Activated B cell treated with CpG ODN at 0.5 μM for 24 hours (primary cell): ENCODE measurements at regions not wholly inside any gene's neighbourhood (a gene's known extent, or its start where the extent isn't known, plus 50 kb on each side); places are given as distances from the start of the nearest gene placed in this dataset.

ENCODE experiments used
- ATAC-seq: fragments of 200-7000 bp; cut with Tn5 transposase; one replicate; pipeline ENCODE4 v1.10.0; 2021; ENCODE audit warnings: low read depth, mild to moderate bottlenecking, moderate library complexity
- CTCF ChIA-PET: fragments of 350-600 bp; sonication (Branson Sonifier 250); formaldehyde crosslinking; loops from one replicate; lab custom pipeline; 2021; ENCODE audit warnings: antibody characterized with exemption; lab: Charles Lee
- POLR2A ChIA-PET: fragments of 350-600 bp; sonication (Branson Sonifier 250); formaldehyde crosslinking; loops from one replicate; lab custom pipeline; 2021; ENCODE audit warnings: antibody characterized with exemption; lab: Charles Lee
- DNase-seq: peaks from one replicate; pipeline ENCODE4 v3.0.0; 2022
- H3K27ac Mint-ChIP-seq: one replicate; pipeline ENCODE4 v1.8.0; 2020; ENCODE audit warnings: mixed read lengths
- H3K27me3 Mint-ChIP-seq: one replicate; pipeline ENCODE4 v1.8.0; 2021; ENCODE audit warnings: mixed read lengths
- H3K36me3 Mint-ChIP-seq: one replicate; pipeline ENCODE4 v1.8.0; 2021; ENCODE audit warnings: low read depth, mixed read lengths
- H3K4me1 Mint-ChIP-seq: one replicate; pipeline ENCODE4 v1.8.0; 2021; ENCODE audit warnings: mixed read lengths
- H3K4me3 Mint-ChIP-seq: one replicate; pipeline ENCODE4 v1.8.0; 2020; ENCODE audit warnings: mild to moderate bottlenecking, mixed read lengths
- H3K9me3 Mint-ChIP-seq: one replicate; pipeline ENCODE4 v1.8.0; 2020; ENCODE audit warnings: mixed read lengths
- CTCF ChIP-seq: fragments of 200-600 bp; IDR thresholded peaks from one replicate; pipeline ENCODE4 v1.8.0; 2022; ENCODE audit warnings: antibody characterized with exemption, mild to moderate bottlenecking
- intact Hi-C: fragments of 100-400 bp; cut with micrococcal nuclease; formaldehyde crosslinking; loops from one replicate; pipeline ENCODE4 v1.15.1; 2024

- H3K4me1 Mint-ChIP-seq, result no peaks in the 10 kb centered on the region
- no peak for DNase-seq
- H3K27me3 Mint-ChIP-seq, result no peaks in the 10 kb centered on the region
- H3K36me3 Mint-ChIP-seq, result no peaks in the 10 kb centered on the region
- ATAC-seq, result no peak
- H3K27ac Mint-ChIP-seq, result no peak overlapping the region
- ChIA-PET POLR2A (no interaction called here), CTCF (no interaction called here)
- no peak overlapping the region for H3K4me3 Mint-ChIP-seq
- TF ChIP-seq CTCF, result no peak
- intact Hi-C loops, result no loop called here
- H3K9me3 Mint-ChIP-seq, result peaks cover 4% of the 10 kb centered on the region
Measured at GRCh38 chr3:162369306-162369705, 872.7 kb downstream of the OTOL1 start.

GRCh38 chr3:162370141-162370540 lies 873.5 kb downstream of the OTOL1 start:
- intact Hi-C loops, result no loop called here
- Mint-ChIP-seq H3K27me3 (no peaks in the 10 kb centered on the region), H3K9me3 (peaks cover 4% of the 10 kb centered on the region), H3K27ac (no peak overlapping the region), H3K4me1 (no peaks in the 10 kb centered on the region), H3K36me3 (no peaks in the 10 kb centered on the region), H3K4me3 (no peak overlapping the region)
- DNase-seq, result no peak
- no peak for TF ChIP-seq CTCF
- ChIA-PET CTCF (no interaction called here), POLR2A (no interaction called here)
- no peak for ATAC-seq

DNA sequence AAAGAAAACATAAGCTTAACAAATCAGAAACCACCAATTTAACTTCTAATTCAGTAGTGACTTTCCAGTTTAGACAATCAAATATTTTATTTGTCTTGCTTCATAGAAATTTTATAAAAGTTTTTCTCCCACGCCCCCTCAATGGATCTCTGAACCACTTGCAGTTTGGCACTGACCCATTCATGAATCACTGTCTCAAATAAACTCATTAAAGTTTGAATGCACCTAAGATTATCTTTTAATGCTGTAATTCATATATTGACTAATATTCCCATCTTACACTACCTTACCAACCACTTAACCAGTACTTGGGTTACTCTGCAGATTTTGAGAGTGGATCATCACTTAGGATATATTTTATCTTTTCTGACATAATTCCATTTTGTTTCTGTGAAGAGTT lies 880.2 kb downstream of the OTOL1 start:
- Mint-ChIP-seq H3K27ac (no peak overlapping the region), H3K9me3 (no peaks in the 10 kb centered on the region), H3K4me1 (no peaks in the 10 kb centered on the region), H3K4me3 (no peak overlapping the region), H3K27me3 (no peaks in the 10 kb centered on the region), H3K36me3 (no peaks in the 10 kb centered on the region)
- no peak for TF ChIP-seq CTCF
- POLR2A ChIA-PET, result no interaction called here
- CTCF ChIA-PET, result no interaction called here
- DNase-seq (no peak), ATAC-seq (no peak)
- intact Hi-C loops, result no loop called here

- ChIA-PET CTCF (no interaction called here), POLR2A (no interaction called here)
- Mint-ChIP-seq H3K27me3 (no peaks in the 10 kb centered on the region), H3K27ac (no peak overlapping the region), H3K36me3 (no peaks in the 10 kb centered on the region), H3K9me3 (no peaks in the 10 kb centered on the region), H3K4me1 (no peaks in the 10 kb centered on the region), H3K4me3 (no peak overlapping the region)
- TF ChIP-seq CTCF, result no peak
- DNase-seq, result no peak
- intact Hi-C loops, result no loop called here
- no peak for ATAC-seq
Measured at GRCh38 chr3:162377608-162378007, 881.0 kb downstream of the OTOL1 start.

DNA sequence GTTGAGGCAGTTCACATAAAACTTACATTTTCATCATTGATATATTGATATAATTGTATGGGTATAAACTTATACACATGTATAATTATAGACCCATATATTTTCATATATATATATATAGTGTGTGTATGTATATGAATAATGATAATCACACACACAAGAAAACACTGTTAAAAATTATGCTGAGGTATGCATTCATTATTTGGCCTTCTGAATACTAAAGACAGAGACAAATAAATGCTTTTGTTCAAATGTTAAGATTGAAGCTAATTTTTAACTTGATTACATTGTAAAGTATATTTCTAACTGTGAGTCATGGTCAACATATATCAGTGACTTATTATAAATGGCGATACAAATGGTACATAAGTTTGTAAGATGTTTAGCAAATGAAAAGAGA lies 888.8 kb downstream of the OTOL1 start:
- Mint-ChIP-seq H3K36me3 (no peaks in the 10 kb centered on the region), H3K9me3 (peaks cover 4% of the 10 kb centered on the region), H3K4me1 (no peaks in the 10 kb centered on the region), H3K27ac (no peak overlapping the region), H3K27me3 (no peaks in the 10 kb centered on the region), H3K4me3 (no peak overlapping the region)
- ATAC-seq, result no peak
- intact Hi-C loops, result no loop called here
- DNase-seq, result no peak
- TF ChIP-seq CTCF, result no peak
- CTCF ChIA-PET, result no interaction called here
- POLR2A ChIA-PET, result no interaction called here
